IMR-90 (cell line): ENCODE measurements at regions not wholly inside any gene's neighbourhood (a gene's known extent, or its start where the extent isn't known, plus 50 kb on each side); places are given as distances from the start of the nearest gene placed in this dataset.

ENCODE experiments used
- ATAC-seq: fragments of 200-7000 bp; cut with Tn5 transposase; 2 replicates; pipeline ENCODE4 v1.9.1; 2020; ENCODE audit warnings: low read depth, mild to moderate bottlenecking, moderate library complexity
- BruUV-seq: library from RNA; stranded (reverse); fragments of 400-500 nt; replicated peaks from 2 replicates; lab custom pipeline; 2021; lab: Mats Ljungman, UMichigan
- CTCF ChIA-PET: fragments of 300-600 bp; formaldehyde crosslinking; extraction: SDS; loops from one replicate; lab custom pipeline; 2021; ENCODE audit warnings: antibody characterized with exemption; lab: Yijun Ruan, JAX
- POLR2A ChIA-PET: fragments of 300-600 bp; sonication (Branson Sonifier 250); formaldehyde crosslinking; loops from one replicate; lab custom pipeline; 2022; ENCODE audit warnings: antibody characterized with exemption; ENCODE audit not compliant: unreplicated experiment; lab: Charles Lee
- DNase-seq: peaks from one replicate; pipeline ENCODE4 v3.0.0; 2013
- H2AFZ ChIP-seq: replicated peaks from 2 replicates; pipeline ENCODE3; 2013; ENCODE audit warnings: low read length, mild to moderate bottlenecking; ENCODE audit not compliant: poor library complexity
- H2AK5ac ChIP-seq: 2 replicates; pipeline ENCODE4 v1.6.1; 2013; ENCODE audit warnings: low read depth, low read length, inconsistent platforms
- H2AK9ac ChIP-seq: replicated peaks from 2 replicates; pipeline ENCODE3; 2013; ENCODE audit warnings: mild to moderate bottlenecking, low read depth, low read length, moderate library complexity; ENCODE audit not compliant: poor library complexity
- H2BK120ac ChIP-seq: 2 replicates; pipeline ENCODE4 v1.6.1; 2013; ENCODE audit warnings: low read depth, low read length, inconsistent platforms
- H2BK15ac ChIP-seq: 3 replicates; pipeline ENCODE4 v1.6.1; 2013; ENCODE audit warnings: low read depth, low read length, inconsistent platforms
- H2BK20ac ChIP-seq: 2 replicates; pipeline ENCODE4 v1.6.1; 2013; ENCODE audit warnings: low read depth, mild to moderate bottlenecking, inconsistent platforms, low read length, moderate library complexity
- H2BK5ac ChIP-seq: 2 replicates; pipeline ENCODE4 v1.6.1; 2013; ENCODE audit warnings: mild to moderate bottlenecking, low read depth, low read length, inconsistent platforms; ENCODE audit not compliant: poor library complexity, severe bottlenecking
- H3K14ac ChIP-seq: replicated peaks from 2 replicates; pipeline ENCODE4 v1.6.1; 2013; ENCODE audit warnings: low read depth, low read length, inconsistent platforms
- H3K18ac ChIP-seq: 2 replicates; pipeline ENCODE4 v1.6.1; 2013; ENCODE audit warnings: low read depth, low read length, control low read depth
- H3K23ac ChIP-seq: 2 replicates; pipeline ENCODE4 v1.6.1; 2013; ENCODE audit warnings: low read depth, low read length, inconsistent platforms
- H3K27ac ChIP-seq: 2 replicates; pipeline ENCODE4 v1.5.1; 2013; ENCODE audit warnings: mild to moderate bottlenecking, control low read depth, low read length; ENCODE audit not compliant: insufficient read depth
- H3K27me3 ChIP-seq: 2 replicates; pipeline ENCODE4 v1.6.1; 2013; ENCODE audit warnings: low read length; ENCODE audit not compliant: control insufficient read depth, insufficient read depth
- H3K36me3 ChIP-seq: 2 replicates; pipeline ENCODE4 v1.6.1; 2013; ENCODE audit warnings: low read length, mixed read lengths; ENCODE audit not compliant: control insufficient read depth, insufficient read depth
- H3K4ac ChIP-seq: 2 replicates; pipeline ENCODE4 v1.6.1; 2013; ENCODE audit warnings: low read depth, low read length, inconsistent platforms
- H3K4me1 ChIP-seq: 2 replicates; pipeline ENCODE4 v1.6.1; 2013; ENCODE audit warnings: low read length, mixed read lengths; ENCODE audit not compliant: control insufficient read depth, insufficient read depth
- H3K4me2 ChIP-seq: 2 replicates; pipeline ENCODE4 v1.6.1; 2013; ENCODE audit warnings: low read depth, mild to moderate bottlenecking, control low read depth, low read length, moderate library complexity
- H3K4me3 ChIP-seq: 2 replicates; pipeline ENCODE4 v1.5.1; 2013; ENCODE audit warnings: low read depth, mild to moderate bottlenecking, control low read depth, low read length, moderate library complexity; ENCODE audit not compliant: insufficient read depth
- H3K56ac ChIP-seq: 2 replicates; pipeline ENCODE4 v1.6.1; 2013; ENCODE audit warnings: low read length, inconsistent platforms; ENCODE audit not compliant: insufficient read depth; ENCODE audit errors: extremely low read depth
- H3K79me1 ChIP-seq, 2 experiments: 2 replicates each; pipeline ENCODE4 v1.6.1; 2013; ENCODE audit warnings: low read length in 2 of 2, inconsistent platforms in 1 of 2, low read depth in 1 of 2
- H3K9ac ChIP-seq: 2 replicates; pipeline ENCODE4 v1.6.1; 2013; ENCODE audit warnings: low read depth, low read length, control low read depth
- H3K9me1 ChIP-seq: 2 replicates; pipeline ENCODE4 v1.6.1; 2013; ENCODE audit warnings: low read length, inconsistent platforms; ENCODE audit not compliant: insufficient read depth
- H3K9me3 ChIP-seq: 2 replicates; pipeline ENCODE4 v1.6.1; 2013; ENCODE audit warnings: low read length; ENCODE audit not compliant: control insufficient read depth, insufficient read depth
- H4K20me1 ChIP-seq: 2 replicates; pipeline ENCODE4 v1.6.1; 2013; ENCODE audit warnings: low read length, inconsistent platforms; ENCODE audit not compliant: insufficient read depth
- H4K5ac ChIP-seq: 2 replicates; pipeline ENCODE4 v1.6.1; 2013; ENCODE audit warnings: mild to moderate bottlenecking, low read depth, low read length, control low read depth
- H4K8ac ChIP-seq, 2 experiments: 2 replicates each; pipeline ENCODE4 v1.6.1; 2013; ENCODE audit warnings: low read depth in 2 of 2, low read length in 2 of 2, control low read depth in 1 of 2, inconsistent platforms in 1 of 2
- H4K91ac ChIP-seq: 2 replicates; pipeline ENCODE4 v1.6.1; 2013; ENCODE audit warnings: low read depth, low read length, inconsistent platforms; ENCODE audit not compliant: insufficient read depth
- CTCF ChIP-seq: conservative IDR thresholded peaks from 2 replicates; pipeline ENCODE4 v1.5.1; 2012; ENCODE audit warnings: mild to moderate bottlenecking, low read depth, low read length, improper control_type of control experiment
- ELK1 ChIP-seq: fragments of 150-350 bp; IDR thresholded peaks from 2 replicates; pipeline ENCODE4 v1.6.1; 2016; ENCODE audit warnings: low read depth, mild to moderate bottlenecking, low read length, moderate library complexity, borderline replicate concordance
- RCOR1 ChIP-seq: IDR thresholded peaks from 2 replicates; pipeline ENCODE4 v1.6.1; 2012; ENCODE audit warnings: mild to moderate bottlenecking, low read length, improper control_type of control experiment; ENCODE audit not compliant: insufficient replicate concordance
- RFX5 ChIP-seq: IDR thresholded peaks from 2 replicates; pipeline ENCODE4 v1.8.0; 2012; ENCODE audit warnings: low read depth, mild to moderate bottlenecking, low read length, moderate library complexity
- SMC3 ChIP-seq: fragments of 150-350 bp; IDR thresholded peaks from 2 replicates; pipeline ENCODE4 v1.6.1; 2016; ENCODE audit warnings: low read depth, mild to moderate bottlenecking, antibody characterized with exemption, low read length, moderate library complexity
- WGBS, 2 experiments: methylation state at CpG; one replicate each; pipeline versions ENCODE4 v1.1.5 to v1.1.7; 2013; ENCODE audit warnings: missing lambda C conversion rate in 2 of 2; ENCODE audit not compliant: insufficient read length in 1 of 2; ENCODE audit errors: extremely low coverage in 2 of 2; 5-methylcytosine and 5-hydroxymethylcytosine counted together
- dilution Hi-C: fragments of 300-500 bp; cut with HindIII; formaldehyde crosslinking; loops from one replicate; pipeline ENCODE4 v1.14.3; 2018; ENCODE audit warnings: low sequenced_read_pairs; ENCODE audit not compliant: unreplicated experiment
- in situ Hi-C: fragments of 300-500 bp; cut with MboI; formaldehyde crosslinking; loops from 3 replicates; pipeline ENCODE4 v1.14.3; 2019; ENCODE audit warnings: low sequenced_read_pairs, inconsistent platforms, mixed read lengths
- intact Hi-C: fragments of 100-400 bp; cut with micrococcal nuclease; formaldehyde crosslinking; loops from 2 replicates; pipeline ENCODE4 v1.10.0; 2022

DNA sequence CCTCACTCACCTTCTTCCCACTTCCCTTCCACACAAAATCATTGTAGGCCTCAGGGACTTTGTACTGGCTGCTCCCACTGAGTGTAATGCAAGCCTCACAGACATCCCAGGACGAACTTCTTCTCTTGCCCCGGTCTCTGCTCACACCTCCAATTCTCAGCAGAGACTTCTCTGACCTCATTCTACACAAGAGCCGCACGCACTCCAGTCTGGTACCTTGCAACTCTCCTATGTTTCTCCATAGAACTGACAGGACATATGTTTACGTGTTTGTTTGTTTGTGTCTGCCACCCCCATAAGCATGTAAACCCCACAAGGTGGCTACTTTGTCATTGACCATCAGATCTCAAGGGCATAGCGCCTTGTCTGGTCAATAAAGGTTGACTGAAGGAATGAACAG, 350.8 kb downstream of the AJAP1 start:
- H2AFZ ChIP-seq, result no peak overlapping the region
- CTCF ChIA-PET, result no interaction called here
- in situ Hi-C loops, result no loop called here
- no peak for TF ChIP-seq RFX5
- no peak for TF ChIP-seq CTCF
- no peak for TF ChIP-seq RCOR1
- no peak for TF ChIP-seq SMC3
- TF ChIP-seq ELK1, result no peak
- no peak overlapping the region for H3K4me2 ChIP-seq
- H2BK120ac ChIP-seq, result no peak overlapping the region
- H3K4me1 ChIP-seq, result no peaks in the 10 kb centered on the region
- H4K5ac ChIP-seq, result no peak overlapping the region
- POLR2A ChIA-PET, result no interaction called here
- dilution Hi-C loops, result no loop called here
- no peak overlapping the region for H2BK20ac ChIP-seq
- ATAC-seq (no peak), DNase-seq (no peak)
- peaks cover 43% of the 10 kb centered on the region for H3K9me3 ChIP-seq
- no peak overlapping the region for H2BK5ac ChIP-seq
- H3K9me1 ChIP-seq, result no peaks in the 10 kb centered on the region
- BruUV-seq, result no TSS peak
- H3K27ac ChIP-seq, result no peak overlapping the region
- H3K79me1 ChIP-seq, result no peaks in the 10 kb centered on the region
- H3K27me3 ChIP-seq, result no peaks in the 10 kb centered on the region
- H3K56ac ChIP-seq, result no peak overlapping the region
- H4K8ac ChIP-seq, result no peak overlapping the region
- H3K4ac ChIP-seq, result no peak overlapping the region
- no peak overlapping the region for H2AK9ac ChIP-seq
- H4K91ac ChIP-seq, result no peak overlapping the region
- WGBS, 2 experiments, result no CpG with 5 or more reads among the region's 6 CpGs
- H2AK5ac ChIP-seq, result no peak overlapping the region
- no peaks in the 10 kb centered on the region for H4K20me1 ChIP-seq
- no peak overlapping the region for H2BK15ac ChIP-seq
- H3K18ac ChIP-seq, result no peak overlapping the region
- H3K4me3 ChIP-seq, result no peak overlapping the region
- no peak overlapping the region for H3K23ac ChIP-seq
- no peak overlapping the region for H3K9ac ChIP-seq
- H3K14ac ChIP-seq, result no peak overlapping the region
- no peaks in the 10 kb centered on the region for H3K36me3 ChIP-seq
- intact Hi-C loops, result no loop called here
